ENCODE measurements at regions not wholly inside any gene's neighbourhood (a gene's known extent, or its start where the extent isn't known, plus 50 kb on each side); places are given as distances from the start of the nearest gene placed in this dataset.

- Histone ChIP-seq H3K27ac (ENCODE audit: low read depth, low read length) (no peak overlapping the region), H3K4me3 (ENCODE audit: low read depth, low read length) (no peak overlapping the region), H3K9me3 (ENCODE audit: control insufficient read depth, insufficient read depth, low read length) (no peaks in the 10 kb centered on the region), H3K27me3 (ENCODE audit: control insufficient read depth, insufficient read depth, low read length) (no peaks in the 10 kb centered on the region)
- DNase-seq (ENCODE audit: low read depth, low spot score): no peak
- POLR2A ChIA-PET: no interaction called here
- CTCF ChIA-PET: no interaction called here
- TF ChIP-seq, protein P1, sequence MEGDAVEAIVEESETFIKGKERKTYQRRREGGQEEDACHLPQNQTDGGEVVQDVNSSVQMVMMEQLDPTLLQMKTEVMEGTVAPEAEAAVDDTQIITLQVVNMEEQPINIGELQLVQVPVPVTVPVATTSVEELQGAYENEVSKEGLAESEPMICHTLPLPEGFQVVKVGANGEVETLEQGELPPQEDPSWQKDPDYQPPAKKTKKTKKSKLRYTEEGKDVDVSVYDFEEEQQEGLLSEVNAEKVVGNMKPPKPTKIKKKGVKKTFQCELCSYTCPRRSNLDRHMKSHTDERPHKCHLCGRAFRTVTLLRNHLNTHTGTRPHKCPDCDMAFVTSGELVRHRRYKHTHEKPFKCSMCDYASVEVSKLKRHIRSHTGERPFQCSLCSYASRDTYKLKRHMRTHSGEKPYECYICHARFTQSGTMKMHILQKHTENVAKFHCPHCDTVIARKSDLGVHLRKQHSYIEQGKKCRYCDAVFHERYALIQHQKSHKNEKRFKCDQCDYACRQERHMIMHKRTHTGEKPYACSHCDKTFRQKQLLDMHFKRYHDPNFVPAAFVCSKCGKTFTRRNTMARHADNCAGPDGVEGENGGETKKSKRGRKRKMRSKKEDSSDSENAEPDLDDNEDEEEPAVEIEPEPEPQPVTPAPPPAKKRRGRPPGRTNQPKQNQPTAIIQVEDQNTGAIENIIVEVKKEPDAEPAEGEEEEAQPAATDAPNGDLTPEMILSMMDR (IDR thresholded peaks at IDR 0.05; ENCODE audit: low read depth, low read length): no peak
Observed at GRCh38 chr9:102769307-102769706, 225.8 kb upstream of the CYLC2 start.

DNA sequence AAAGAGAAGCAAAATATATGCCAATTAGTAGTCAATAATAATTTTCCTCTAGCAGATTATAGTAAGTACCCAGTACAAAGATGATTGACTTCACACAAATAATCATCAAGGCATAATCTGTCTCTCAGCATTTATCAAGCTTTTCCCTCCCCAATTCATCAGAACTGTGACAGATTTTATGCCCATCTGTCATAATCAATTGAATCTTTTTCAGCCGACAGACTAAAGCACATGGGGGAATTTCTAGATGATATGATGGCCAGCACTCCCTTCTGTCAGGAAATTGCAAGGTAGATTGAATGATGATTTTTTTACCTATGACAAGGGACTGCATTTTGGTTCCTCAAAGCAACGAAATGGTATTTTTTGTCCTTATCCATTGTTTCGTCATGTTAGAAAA is 227.1 kb upstream of the CYLC2 start:
- no peak for DNase-seq (ENCODE audit: low read depth, low spot score)
- TF ChIP-seq, protein P1 (IDR thresholded peaks at IDR 0.05; ENCODE audit: low read depth, low read length): no peak
- Histone ChIP-seq H3K9me3 (ENCODE audit: control insufficient read depth, insufficient read depth, low read length) (peaks cover 3% of the 10 kb centered on the region; the same call in 1 of the 2 replicates), H3K4me3 (ENCODE audit: low read depth, low read length) (no peak overlapping the region), H3K27me3 (ENCODE audit: control insufficient read depth, insufficient read depth, low read length) (no peaks in the 10 kb centered on the region), H3K27ac (ENCODE audit: low read depth, low read length) (no peak overlapping the region)
- POLR2A ChIA-PET: no interaction called here
- CTCF ChIA-PET: no interaction called here

GRCh38 chr9:102767076-102767475 is 228.1 kb upstream of the CYLC2 start:
- DNase-seq (ENCODE audit: low read depth, low spot score): no peak
- Histone ChIP-seq H3K27me3 (ENCODE audit: control insufficient read depth, insufficient read depth, low read length) (no peaks in the 10 kb centered on the region), H3K9me3 (ENCODE audit: control insufficient read depth, insufficient read depth, low read length) (peaks cover 3% of the 10 kb centered on the region; the same call in 1 of the 2 replicates), H3K27ac (ENCODE audit: low read depth, low read length) (no peak overlapping the region), H3K4me3 (ENCODE audit: low read depth, low read length) (no peak overlapping the region)
- POLR2A ChIA-PET: no interaction called here
- CTCF ChIA-PET: no interaction called here
- TF ChIP-seq, protein P1 (IDR thresholded peaks at IDR 0.05; ENCODE audit: low read depth, low read length): no peak

DNA sequence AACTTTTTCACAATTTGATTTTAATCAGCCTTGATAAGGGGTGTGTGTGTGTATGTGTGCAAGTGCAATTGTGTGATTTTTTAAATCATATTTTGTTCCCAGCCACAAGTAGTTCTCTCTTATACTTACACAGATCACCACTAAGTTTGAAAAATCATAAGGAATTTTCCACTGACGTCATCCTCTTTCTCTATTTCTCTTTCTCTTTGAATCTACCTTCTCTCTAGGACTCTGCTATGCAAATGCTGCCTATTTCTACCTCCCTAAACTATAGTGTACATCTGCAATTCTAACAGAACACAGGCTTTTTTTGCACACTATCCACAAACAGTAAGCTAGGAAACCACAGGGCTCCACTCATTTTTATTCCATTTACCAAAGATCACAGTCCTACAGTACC is 254.6 kb upstream of the CYLC2 start:
- Histone ChIP-seq H3K27me3 (ENCODE audit: control insufficient read depth, insufficient read depth, low read length) (no peaks in the 10 kb centered on the region), H3K4me3 (ENCODE audit: low read depth, low read length) (no peak overlapping the region), H3K9me3 (ENCODE audit: control insufficient read depth, insufficient read depth, low read length) (peaks cover 15% of the 10 kb centered on the region), H3K27ac (ENCODE audit: low read depth, low read length) (no peak overlapping the region)
- DNase-seq (ENCODE audit: low read depth, low spot score): no peak
- ChIA-PET POLR2A (no interaction called here), CTCF (no interaction called here)
- TF ChIP-seq, protein P1 (IDR thresholded peaks at IDR 0.05; ENCODE audit: low read depth, low read length): no peak

GRCh38 chr9:102728946-102729345 is 266.2 kb upstream of the CYLC2 start:
- no peak overlapping the region for H3K27ac ChIP-seq (ENCODE audit: low read depth, low read length)

More at GRCh38 chr9:102728946-102729345, 266.2 kb upstream of the CYLC2 start:
- TF ChIP-seq, protein P1 (IDR thresholded peaks at IDR 0.05; ENCODE audit: low read depth, low read length): no peak
- ChIA-PET CTCF (no interaction called here), POLR2A (no interaction called here)
- Histone ChIP-seq H3K4me3 (ENCODE audit: low read depth, low read length) (no peak overlapping the region), H3K9me3 (ENCODE audit: control insufficient read depth, insufficient read depth, low read length) (peaks cover 5% of the 10 kb centered on the region; the same call in 1 of the 2 replicates), H3K27me3 (ENCODE audit: control insufficient read depth, insufficient read depth, low read length) (no peaks in the 10 kb centered on the region)
- no peak for DNase-seq (ENCODE audit: low read depth, low spot score)

Data from AG04450 (cell line).